GM20000 (cell line): ENCODE measurements at regions not wholly inside any gene's neighbourhood (a gene's known extent, or its start where the extent isn't known, plus 50 kb on each side); places are given as distances from the start of the nearest gene placed in this dataset.

Experiments used
- DNase-seq: peaks from one replicate; pipeline ENCODE4 v3.0.0; 2012; ENCODE audit warnings: low spot score
- TF ChIP-seq, protein P1 (sequence below): IDR thresholded peaks from 2 replicates; pipeline ENCODE4 v1.5.1; 2012; ENCODE audit warnings: mild to moderate bottlenecking, control low read depth; ENCODE audit errors: extremely low read depth, missing control alignments

GRCh38 chr9:8071445-8071798, 271.8 kb upstream of the DMAC1 start:
- no peak for DNase-seq
- TF ChIP-seq, protein P1, sequence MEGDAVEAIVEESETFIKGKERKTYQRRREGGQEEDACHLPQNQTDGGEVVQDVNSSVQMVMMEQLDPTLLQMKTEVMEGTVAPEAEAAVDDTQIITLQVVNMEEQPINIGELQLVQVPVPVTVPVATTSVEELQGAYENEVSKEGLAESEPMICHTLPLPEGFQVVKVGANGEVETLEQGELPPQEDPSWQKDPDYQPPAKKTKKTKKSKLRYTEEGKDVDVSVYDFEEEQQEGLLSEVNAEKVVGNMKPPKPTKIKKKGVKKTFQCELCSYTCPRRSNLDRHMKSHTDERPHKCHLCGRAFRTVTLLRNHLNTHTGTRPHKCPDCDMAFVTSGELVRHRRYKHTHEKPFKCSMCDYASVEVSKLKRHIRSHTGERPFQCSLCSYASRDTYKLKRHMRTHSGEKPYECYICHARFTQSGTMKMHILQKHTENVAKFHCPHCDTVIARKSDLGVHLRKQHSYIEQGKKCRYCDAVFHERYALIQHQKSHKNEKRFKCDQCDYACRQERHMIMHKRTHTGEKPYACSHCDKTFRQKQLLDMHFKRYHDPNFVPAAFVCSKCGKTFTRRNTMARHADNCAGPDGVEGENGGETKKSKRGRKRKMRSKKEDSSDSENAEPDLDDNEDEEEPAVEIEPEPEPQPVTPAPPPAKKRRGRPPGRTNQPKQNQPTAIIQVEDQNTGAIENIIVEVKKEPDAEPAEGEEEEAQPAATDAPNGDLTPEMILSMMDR, result no peak

- TF ChIP-seq, protein P1, result no peak
- DNase-seq, result no peak
Measured at GRCh38 chr9:8070779-8071444, 271.3 kb upstream of the DMAC1 start.

- no peak for DNase-seq
- TF ChIP-seq, protein P1, result no peak
Measured at GRCh38 chr9:8062459-8062858, 262.9 kb upstream of the DMAC1 start.

- TF ChIP-seq, protein P1, result no peak
- no peak for DNase-seq
Measured at GRCh38 chr9:8053501-8053900, 253.9 kb upstream of the DMAC1 start.

DNA sequence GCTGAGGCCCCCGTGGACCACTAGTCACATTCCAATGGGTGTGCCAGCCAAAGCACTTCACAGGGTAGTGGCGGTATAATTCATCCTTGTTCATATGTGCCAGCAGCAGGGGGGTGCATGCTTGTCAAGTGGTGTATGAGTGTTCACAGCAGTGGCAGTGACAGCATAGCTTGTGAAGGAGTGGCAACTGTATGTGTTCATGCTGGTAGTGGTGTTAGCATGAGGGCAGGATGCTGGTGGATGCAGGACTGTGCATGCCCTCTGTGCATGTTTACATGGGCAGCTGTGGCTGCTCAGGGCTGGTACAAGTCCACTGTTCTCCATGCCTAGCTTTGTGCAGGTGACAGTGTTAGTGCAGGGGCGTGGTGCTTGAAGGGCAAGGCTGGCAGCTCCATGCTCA, 253.4 kb upstream of the DMAC1 start:
- TF ChIP-seq, protein P1, result no peak
- DNase-seq, result no peak

- TF ChIP-seq, protein P1, result no peak
- no peak for DNase-seq
Measured at GRCh38 chr9:8037745-8038144, 238.2 kb upstream of the DMAC1 start.

GRCh38 chr9:8036914-8037524, 237.4 kb upstream of the DMAC1 start:
- DNase-seq, result no peak
- TF ChIP-seq, protein P1, result no peak
